ENCODE measurements at regions not wholly inside any gene's neighbourhood (a gene's known extent, or its start where the extent isn't known, plus 50 kb on each side); places are given as distances from the start of the nearest gene placed in this dataset.

GRCh38 chr14:96741151-96741977 lies 55.8 kb upstream of the VRK1 start:
- H3K4me1 ChIP-seq = peaks cover 0 to 9% of the 10 kb centered on the region in 2 donors
- no peaks in the 10 kb centered on the region for H3K36me3 ChIP-seq
- no peak for DNase-seq (ENCODE audit: low spot score)
- H3K27me3 ChIP-seq = peaks cover 3 to 6% of the 10 kb centered on the region in 2 donors
- H3K9me3 ChIP-seq = peaks cover 0 to 6% of the 10 kb centered on the region in 2 donors
- no peak overlapping the region for H3K27ac ChIP-seq
- TF ChIP-seq CTCF (IDR thresholded peaks at IDR 0.05) = peak; percentile 91 to 94
- H3K4me3 ChIP-seq = peak overlapping the region; percentile 27 to 45

GRCh38 chr14:96744262-96744661 lies 52.9 kb upstream of the VRK1 start:
- Histone ChIP-seq H3K4me3 (no peak overlapping the region), H3K27me3 (peaks cover 0 to 6% of the 10 kb centered on the region in 2 donors), H3K36me3 (no peaks in the 10 kb centered on the region), H3K4me1 (peaks cover 0 to 9% of the 10 kb centered on the region in 2 donors), H3K27ac (no peak overlapping the region), H3K9me3 (peaks cover 0 to 6% of the 10 kb centered on the region in 2 donors)
- TF ChIP-seq CTCF (IDR thresholded peaks at IDR 0.05) = no peak
- DNase-seq (ENCODE audit: low spot score) = no peak

- peaks cover 0 to 6% of the 10 kb centered on the region in 2 donors for H3K27me3 ChIP-seq
- no peak for DNase-seq (ENCODE audit: low spot score)
- H3K27ac ChIP-seq = no peak overlapping the region
- H3K9me3 ChIP-seq = peaks cover 0 to 6% of the 10 kb centered on the region in 2 donors
- no peak overlapping the region for H3K4me3 ChIP-seq
- H3K4me1 ChIP-seq = peaks cover 0 to 9% of the 10 kb centered on the region in 2 donors
- no peaks in the 10 kb centered on the region for H3K36me3 ChIP-seq
- TF ChIP-seq CTCF (IDR thresholded peaks at IDR 0.05) = no peak
These were observed 51.6 kb upstream of the VRK1 start for GRCh38 chr14:96745500-96746051.

- H3K4me3 ChIP-seq = no peak overlapping the region
- no peak for TF ChIP-seq CTCF (IDR thresholded peaks at IDR 0.05)
- H3K27me3 ChIP-seq = peaks cover 0 to 6% of the 10 kb centered on the region in 2 donors
These were observed 51.1 kb upstream of the VRK1 start for GRCh38 chr14:96746101-96746500.

GRCh38 chr14:96747006-96747405 lies 50.2 kb upstream of the VRK1 start:
- Histone ChIP-seq H3K9me3 (peaks cover 0 to 6% of the 10 kb centered on the region in 2 donors), H3K4me3 (no peak overlapping the region), H3K27me3 (no peaks in the 10 kb centered on the region), H3K36me3 (no peaks in the 10 kb centered on the region), H3K27ac (no peak overlapping the region), H3K4me1 (no peaks in the 10 kb centered on the region)
- no peak for DNase-seq (ENCODE audit: low spot score)
- no peak for TF ChIP-seq CTCF (IDR thresholded peaks at IDR 0.05)

More at GRCh38 chr14:96746101-96746500, 51.1 kb upstream of the VRK1 start:
- DNase-seq (ENCODE audit: low spot score) = no peak
- Histone ChIP-seq H3K36me3 (no peaks in the 10 kb centered on the region), H3K4me1 (peaks cover 0 to 8% of the 10 kb centered on the region in 2 donors), H3K9me3 (peaks cover 0 to 6% of the 10 kb centered on the region in 2 donors), H3K27ac (no peak overlapping the region)

All from right atrium auricular region (tissue), 2 donors.